Thyroid gland (tissue), 4 donors: ENCODE measurements at regions not wholly inside any gene's neighbourhood (a gene's known extent, or its start where the extent isn't known, plus 50 kb on each side); places are given as distances from the start of the nearest gene placed in this dataset.

Source experiments
- DNase-seq, 2 donors: peaks; one replicate each; pipeline ENCODE4 v3.0.0-alpha.2; 2019
- H3K27ac ChIP-seq, 3 donors: fragments of 200-600 bp; sonication (generic); 1 replicate in 2 of 3; 2 replicates in 1 of 3; pipeline ENCODE4 v1.5.1; 2016 to 2019; ENCODE audit warnings: mild to moderate bottlenecking in 1 of 3, moderate library complexity in 1 of 3
- H3K27me3 ChIP-seq: fragments of 200-600 bp; sonication (generic); one replicate; pipeline ENCODE4 v1.5.1; 2019
- H3K36me3 ChIP-seq, 2 donors: fragments of 200-600 bp; sonication (generic); one replicate each; pipeline ENCODE4 v1.5.1; 2016 to 2019
- H3K4me1 ChIP-seq, 2 donors: fragments of 200-600 bp; sonication (generic); one replicate each; pipeline ENCODE4 v1.5.1; 2017 to 2019
- H3K4me3 ChIP-seq, 3 donors: fragments of 200-600 bp; sonication (generic); replicated peaks in 1 of 3; 1 replicate in 2 of 3; 2 replicates in 1 of 3; pipeline ENCODE4 v1.5.1; 2016; ENCODE audit warnings: mild to moderate bottlenecking in 1 of 3
- H3K9me3 ChIP-seq: fragments of 200-600 bp; sonication (generic); one replicate; pipeline ENCODE4 v1.5.1; 2017
- CTCF ChIP-seq, 6 experiments: fragments of 200-600 bp in 3 of 6; fragments of 450-650 bp in 3 of 6; sonication (generic) in 3 of 6; IDR thresholded peaks; one replicate each; pipeline ENCODE4 v1.5.1; 2016 to 2019; ENCODE audit warnings: antibody characterized with exemption in 6 of 6, mild to moderate bottlenecking in 2 of 6, inconsistent platforms in 1 of 6, moderate library complexity in 1 of 6
- POLR2A ChIP-seq, 2 donors: fragments of 450-650 bp; IDR thresholded peaks; one replicate each; pipeline ENCODE4 v1.6.1; 2017; ENCODE audit warnings: antibody characterized with exemption in 2 of 2, mild to moderate bottlenecking in 2 of 2, moderate library complexity in 1 of 2
- WGBS, 2 donors: methylation state at CpG; one replicate each; pipeline ENCODE4 v1.1.5; 2017; 5-methylcytosine and 5-hydroxymethylcytosine counted together
- intact Hi-C: fragments of 100-400 bp; cut with DNase I; formaldehyde crosslinking; loops from one replicate; pipeline ENCODE4 v1.15.1; 2023

- no peaks in the 10 kb centered on the region for H3K36me3 ChIP-seq
- 66 to 69% methylated on average over 5 of the region's 5 CpGs for WGBS, 2 donors
- intact Hi-C loops = no loop called here
- no peaks in the 10 kb centered on the region for H3K27me3 ChIP-seq
- no peak for DNase-seq
- no peaks in the 10 kb centered on the region for H3K9me3 ChIP-seq
- no peaks in the 10 kb centered on the region for H3K4me1 ChIP-seq
- H3K27ac ChIP-seq = no peak overlapping the region
- H3K4me3 ChIP-seq = no peak overlapping the region
- TF ChIP-seq CTCF (IDR thresholded peaks at IDR 0.05) = no peak
- TF ChIP-seq POLR2A (IDR thresholded peaks at IDR 0.05) = no peak
These were observed 241.2 kb upstream of the TNC start for GRCh38 chr9:115359017-115359780.

- TF ChIP-seq CTCF (IDR thresholded peaks at IDR 0.05) = no peak
- no peak for TF ChIP-seq POLR2A (IDR thresholded peaks at IDR 0.05)
- Histone ChIP-seq H3K9me3 (no peaks in the 10 kb centered on the region), H3K36me3 (no peaks in the 10 kb centered on the region), H3K27ac (no peak overlapping the region), H3K4me1 (no peaks in the 10 kb centered on the region), H3K4me3 (no peak overlapping the region), H3K27me3 (no peaks in the 10 kb centered on the region)
- WGBS, 2 donors = 86 to 91% methylated on average over 5 of the region's 5 CpGs
- DNase-seq = no peak
- intact Hi-C loops = no loop called here
These were observed 242.2 kb upstream of the TNC start for GRCh38 chr9:115360122-115360521.

GRCh38 chr9:115362101-115362500 is 244.1 kb upstream of the TNC start:
- H3K27ac ChIP-seq = no peak overlapping the region
- no peaks in the 10 kb centered on the region for H3K36me3 ChIP-seq
- H3K4me1 ChIP-seq = no peaks in the 10 kb centered on the region
- TF ChIP-seq CTCF (IDR thresholded peaks at IDR 0.05) (no peak), POLR2A (IDR thresholded peaks at IDR 0.05) (no peak)
- intact Hi-C loops = no loop called here
- H3K9me3 ChIP-seq = no peaks in the 10 kb centered on the region
- no peak overlapping the region for H3K4me3 ChIP-seq
- H3K27me3 ChIP-seq = no peaks in the 10 kb centered on the region
- no peak for DNase-seq
- WGBS, 2 donors = 44 to 49% methylated on average over 2 of the region's 2 CpGs

GRCh38 chr9:115362640-115363039 is 244.7 kb upstream of the TNC start:
- Histone ChIP-seq H3K27ac (no peak overlapping the region), H3K4me1 (no peaks in the 10 kb centered on the region), H3K27me3 (no peaks in the 10 kb centered on the region), H3K9me3 (no peaks in the 10 kb centered on the region), H3K4me3 (no peak overlapping the region), H3K36me3 (no peaks in the 10 kb centered on the region)
- intact Hi-C loops = no loop called here
- no peak for DNase-seq
- TF ChIP-seq POLR2A (IDR thresholded peaks at IDR 0.05) (no peak), CTCF (IDR thresholded peaks at IDR 0.05) (no peak)
- WGBS, 2 donors = 90 to 91% methylated on average over 2 of the region's 2 CpGs

GRCh38 chr9:115364991-115365390 is 247.0 kb upstream of the TNC start:
- no peak overlapping the region for H3K4me3 ChIP-seq
- no peak for DNase-seq
- 90 to 93% methylated on average over 4 of the region's 4 CpGs for WGBS, 2 donors

More at GRCh38 chr9:115364991-115365390, 247.0 kb upstream of the TNC start:
- TF ChIP-seq CTCF (IDR thresholded peaks at IDR 0.05) (no peak), POLR2A (IDR thresholded peaks at IDR 0.05) (no peak)
- Histone ChIP-seq H3K36me3 (no peaks in the 10 kb centered on the region), H3K27ac (no peak overlapping the region), H3K4me1 (no peaks in the 10 kb centered on the region), H3K9me3 (no peaks in the 10 kb centered on the region), H3K27me3 (no peaks in the 10 kb centered on the region)
- intact Hi-C loops = no loop called here
